Progenitor cell of endocrine pancreas (in vitro differentiated cells): ENCODE measurements at regions not wholly inside any gene's neighbourhood (a gene's known extent, or its start where the extent isn't known, plus 50 kb on each side); places are given as distances from the start of the nearest gene placed in this dataset.

Experiments
- DNase-seq: peaks from one replicate; pipeline ENCODE4 v3.0.0; 2021; ENCODE audit warnings: low spot score; ENCODE audit not compliant: unreplicated experiment
- H3K27ac Mint-ChIP-seq: 2 replicates; pipeline ENCODE4 v1.8.0; 2021; ENCODE audit warnings: mild to moderate bottlenecking, moderate library complexity, mixed read lengths
- H3K27me3 Mint-ChIP-seq: 2 replicates; pipeline ENCODE4 v1.8.0; 2021; ENCODE audit warnings: mixed read lengths
- H3K36me3 Mint-ChIP-seq: 2 replicates; pipeline ENCODE4 v1.8.0; 2022; ENCODE audit warnings: mixed read lengths; ENCODE audit not compliant: insufficient read depth
- H3K4me1 Mint-ChIP-seq: 2 replicates; pipeline ENCODE4 v1.8.0; 2021; ENCODE audit warnings: low read depth, mixed read lengths
- H3K4me3 Mint-ChIP-seq: 2 replicates; pipeline ENCODE4 v1.8.0; 2021; ENCODE audit warnings: low read depth, mild to moderate bottlenecking, moderate library complexity, mixed read lengths
- H3K9me3 Mint-ChIP-seq: 2 replicates; pipeline ENCODE4 v1.8.0; 2021; ENCODE audit warnings: low read depth, mixed read lengths
- TF ChIP-seq, protein P1 (sequence below): fragments of 200-600 bp; sonication (generic); IDR thresholded peaks from one replicate; pipeline ENCODE4 v1.5.0; 2021; ENCODE audit warnings: antibody characterized with exemption, mild to moderate bottlenecking; ENCODE audit not compliant: unreplicated experiment

DNA sequence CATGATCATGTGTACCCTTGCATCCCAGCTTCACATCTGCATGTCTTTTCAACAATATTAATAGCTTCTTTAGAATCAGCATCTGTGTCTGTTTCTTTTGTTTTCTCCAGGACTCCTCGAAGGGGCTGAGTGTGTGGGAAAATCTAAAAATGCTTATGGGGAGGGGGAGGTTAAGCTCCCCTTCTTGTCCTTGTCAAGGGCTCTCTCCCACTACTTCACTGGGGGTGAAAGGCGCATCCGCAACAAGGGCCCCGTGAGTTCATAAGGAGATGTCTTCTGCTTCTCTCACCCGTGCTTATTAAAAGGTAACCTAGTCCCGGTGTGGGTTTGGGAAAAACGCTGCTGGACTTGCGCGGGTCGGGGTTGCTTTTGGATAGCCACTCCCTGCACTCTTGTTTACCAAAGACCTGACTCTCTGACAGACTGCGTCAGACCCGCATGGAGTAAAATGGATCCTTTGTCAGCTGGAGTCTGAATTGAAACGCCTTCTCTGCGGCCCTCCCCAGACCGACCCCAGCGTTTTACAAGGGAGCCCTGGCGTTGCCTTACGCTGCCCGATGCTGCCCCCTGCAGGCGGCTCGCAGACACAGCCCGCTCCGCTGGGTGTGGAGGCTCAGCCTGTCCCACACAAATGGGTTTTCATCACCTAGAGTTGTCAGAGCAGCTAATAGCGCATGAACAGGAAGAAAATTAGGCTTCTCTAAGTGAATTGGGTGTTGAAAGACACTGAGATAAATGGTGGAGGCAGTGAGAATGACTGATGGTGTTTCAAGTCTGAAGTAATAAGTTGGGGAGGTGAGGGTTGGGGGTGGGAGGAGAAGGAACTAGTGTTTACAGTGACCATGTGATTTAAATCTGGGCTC lies 53.8 kb downstream of the IER5 start:
- H3K36me3 Mint-ChIP-seq, result no peaks in the 10 kb centered on the region
- TF ChIP-seq, protein P1, sequence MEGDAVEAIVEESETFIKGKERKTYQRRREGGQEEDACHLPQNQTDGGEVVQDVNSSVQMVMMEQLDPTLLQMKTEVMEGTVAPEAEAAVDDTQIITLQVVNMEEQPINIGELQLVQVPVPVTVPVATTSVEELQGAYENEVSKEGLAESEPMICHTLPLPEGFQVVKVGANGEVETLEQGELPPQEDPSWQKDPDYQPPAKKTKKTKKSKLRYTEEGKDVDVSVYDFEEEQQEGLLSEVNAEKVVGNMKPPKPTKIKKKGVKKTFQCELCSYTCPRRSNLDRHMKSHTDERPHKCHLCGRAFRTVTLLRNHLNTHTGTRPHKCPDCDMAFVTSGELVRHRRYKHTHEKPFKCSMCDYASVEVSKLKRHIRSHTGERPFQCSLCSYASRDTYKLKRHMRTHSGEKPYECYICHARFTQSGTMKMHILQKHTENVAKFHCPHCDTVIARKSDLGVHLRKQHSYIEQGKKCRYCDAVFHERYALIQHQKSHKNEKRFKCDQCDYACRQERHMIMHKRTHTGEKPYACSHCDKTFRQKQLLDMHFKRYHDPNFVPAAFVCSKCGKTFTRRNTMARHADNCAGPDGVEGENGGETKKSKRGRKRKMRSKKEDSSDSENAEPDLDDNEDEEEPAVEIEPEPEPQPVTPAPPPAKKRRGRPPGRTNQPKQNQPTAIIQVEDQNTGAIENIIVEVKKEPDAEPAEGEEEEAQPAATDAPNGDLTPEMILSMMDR, result peak; percentile 99
- peaks cover 6% of the 10 kb centered on the region for H3K9me3 Mint-ChIP-seq
- H3K27me3 Mint-ChIP-seq, result peaks cover 51% of the 10 kb centered on the region
- peak overlapping the region; percentile 88 for H3K27ac Mint-ChIP-seq
- peaks cover 8% of the 10 kb centered on the region for H3K4me1 Mint-ChIP-seq
- DNase-seq, result peak; percentile 90
- peak overlapping the region; percentile 52 for H3K4me3 Mint-ChIP-seq

DNA sequence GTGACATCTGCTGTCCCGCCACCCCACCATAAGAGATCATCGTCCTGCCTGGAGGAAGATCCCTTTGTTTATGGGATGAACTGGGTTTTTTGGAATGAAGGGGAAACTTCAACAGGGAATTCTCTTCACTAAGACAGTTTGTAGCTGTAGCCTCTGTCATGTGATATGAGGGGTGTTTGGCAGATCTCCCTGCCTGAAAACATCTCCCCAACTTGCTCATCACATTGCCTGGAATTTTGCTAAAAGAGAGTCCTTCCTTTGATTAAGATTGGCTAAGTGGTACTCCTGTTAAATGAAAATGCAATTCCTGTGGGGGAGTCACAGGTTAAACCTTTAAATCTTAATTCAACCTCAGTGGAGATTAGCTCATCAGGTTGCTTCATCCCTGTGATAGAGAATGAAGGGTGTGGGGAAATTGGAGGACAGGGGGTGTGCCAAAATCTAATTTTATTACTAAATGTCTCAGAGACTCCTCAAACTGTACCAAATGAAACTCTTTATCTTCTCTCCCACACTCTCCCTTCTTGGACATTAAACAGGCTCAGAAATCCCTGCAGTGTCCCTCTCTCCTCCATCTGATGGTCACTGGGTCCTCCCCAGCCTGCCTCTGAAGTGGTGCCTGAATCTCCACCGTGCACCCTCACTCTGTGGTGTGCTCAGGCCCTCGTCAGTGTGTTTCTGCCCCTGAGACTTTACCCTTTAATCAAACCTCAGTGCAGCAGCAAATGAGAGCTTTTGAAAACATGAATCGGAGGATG lies 54.8 kb downstream of the IER5 start:
- Mint-ChIP-seq H3K4me1 (peaks cover 8% of the 10 kb centered on the region), H3K9me3 (peaks cover 6% of the 10 kb centered on the region), H3K27me3 (peaks cover 47% of the 10 kb centered on the region), H3K4me3 (no peak overlapping the region), H3K36me3 (no peaks in the 10 kb centered on the region), H3K27ac (no peak overlapping the region)
- DNase-seq, result no peak
- TF ChIP-seq, protein P1, result no peak

DNA sequence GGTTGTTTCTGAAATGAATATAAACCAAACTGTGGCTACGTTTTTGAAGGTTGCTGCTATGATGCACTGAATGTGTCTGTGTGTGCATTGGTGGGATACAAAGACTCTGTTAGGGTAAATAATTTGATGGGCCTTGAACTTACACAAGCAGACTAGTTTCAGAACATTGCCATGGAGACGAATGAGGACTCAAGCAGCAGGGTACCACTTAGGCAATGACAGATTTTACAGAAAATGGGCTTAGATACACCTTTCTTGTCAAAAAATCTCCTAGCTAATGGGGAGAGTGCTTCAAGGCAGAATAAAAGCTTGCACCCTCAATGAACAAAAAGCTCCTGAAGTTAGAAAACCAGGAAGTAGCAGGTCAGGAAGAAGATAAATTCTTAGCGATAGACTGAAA lies 55.7 kb downstream of the IER5 start:
- DNase-seq, result no peak
- TF ChIP-seq, protein P1, result no peak
- Mint-ChIP-seq H3K4me1 (peaks cover 8% of the 10 kb centered on the region), H3K9me3 (peaks cover 6% of the 10 kb centered on the region), H3K27me3 (peaks cover 41% of the 10 kb centered on the region), H3K27ac (no peak overlapping the region), H3K4me3 (no peak overlapping the region), H3K36me3 (no peaks in the 10 kb centered on the region)

DNA sequence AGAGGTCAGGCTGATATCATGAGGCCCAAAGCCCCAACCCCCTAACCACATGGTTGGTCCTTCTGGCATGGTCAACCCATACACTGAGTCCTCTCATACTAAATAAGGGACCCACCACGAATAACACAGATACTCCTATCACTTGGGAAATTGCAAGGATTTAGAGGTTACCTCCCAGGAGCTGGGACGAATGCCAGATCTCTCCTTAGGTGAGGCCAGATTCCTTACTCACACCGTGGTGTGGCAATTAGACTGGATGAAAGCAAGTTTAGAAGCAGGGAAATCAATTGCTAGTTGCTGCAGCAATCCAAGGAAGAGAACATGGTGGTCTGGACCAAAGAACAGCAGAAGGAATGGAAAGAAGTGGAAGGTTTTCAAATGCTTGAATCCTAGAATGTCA lies 60.1 kb downstream of the IER5 start:
- Mint-ChIP-seq H3K4me3 (no peak overlapping the region), H3K36me3 (no peaks in the 10 kb centered on the region), H3K9me3 (peaks cover 6% of the 10 kb centered on the region), H3K4me1 (peaks cover 12% of the 10 kb centered on the region), H3K27ac (no peak overlapping the region), H3K27me3 (peaks cover 25% of the 10 kb centered on the region)
- TF ChIP-seq, protein P1, result no peak
- DNase-seq, result no peak

DNA sequence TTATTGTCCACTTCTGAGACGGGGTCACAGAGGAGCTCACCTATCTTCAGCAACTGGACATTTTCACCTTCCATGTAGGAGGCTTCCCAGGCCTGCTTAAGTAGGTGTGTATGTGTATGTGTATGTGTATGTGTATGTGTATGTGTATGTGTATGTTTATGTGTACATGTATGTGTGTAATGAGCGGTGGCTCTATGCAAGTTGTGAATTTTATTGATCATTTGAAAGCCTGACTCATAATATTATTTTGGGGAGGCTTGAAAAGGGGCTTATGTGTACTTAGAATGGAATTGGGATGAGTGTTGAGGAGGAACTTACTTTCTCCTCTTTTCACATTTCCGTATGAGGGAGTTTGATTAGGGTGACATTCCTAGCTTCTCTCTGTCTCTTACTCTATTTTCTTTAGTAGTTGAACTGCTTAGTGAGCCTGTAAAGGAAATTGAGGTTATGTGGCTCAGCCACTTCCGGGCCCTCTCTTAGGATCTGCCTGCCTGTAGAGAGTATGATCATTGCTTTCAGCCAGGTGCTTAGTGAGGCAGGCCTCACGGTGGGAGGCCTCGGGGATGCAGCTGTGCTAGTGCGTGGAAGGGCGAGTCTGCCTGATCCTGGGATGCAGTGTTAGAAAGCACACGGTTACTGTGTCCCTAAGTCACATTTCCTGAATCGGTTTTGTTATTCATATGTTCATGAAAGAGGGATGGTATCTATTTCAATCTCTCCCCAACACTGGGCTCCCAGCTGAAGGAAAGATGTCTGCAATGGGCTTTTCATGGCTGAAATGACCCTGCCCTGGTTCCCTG lies 61.0 kb downstream of the IER5 start:
- Mint-ChIP-seq H3K36me3 (no peaks in the 10 kb centered on the region), H3K9me3 (peaks cover 6% of the 10 kb centered on the region), H3K27me3 (peaks cover 16% of the 10 kb centered on the region), H3K4me1 (peaks cover 12% of the 10 kb centered on the region), H3K4me3 (no peak overlapping the region), H3K27ac (no peak overlapping the region)
- DNase-seq, result no peak
- TF ChIP-seq, protein P1, result no peak
